T-cell (primary cell): ENCODE measurements at regions not wholly inside any gene's neighbourhood (a gene's known extent, or its start where the extent isn't known, plus 50 kb on each side); places are given as distances from the start of the nearest gene placed in this dataset.
"Not testable (repeated sequence)": the region's sequence is repeated elsewhere in the genome, so short reads cannot be mapped to it uniquely, and the experiment has no call there.

Experiments
- ATAC-seq, 4 experiments: fragments of 200-7000 bp in 3 of 4; fragments of 150-1000 bp in 1 of 4; cut with Tn5 transposase; replicated peaks in 1 of 4; 1 replicate in 3 of 4; 2 replicates in 1 of 4; pipeline ENCODE4 v1.10.0; 2021; ENCODE audit warnings: moderate library complexity in 3 of 4, mild to moderate bottlenecking in 2 of 4, moderate number of reproducible peaks in 1 of 4
- CTCF ChIA-PET, 2 donors: fragments of 300-600 bp; sonication (Branson Sonifier 250); formaldehyde crosslinking; loops; one replicate each; lab custom pipeline; 2022; ENCODE audit warnings: antibody characterized with exemption in 2 of 2; lab: Charles Lee
- POLR2A ChIA-PET, 2 donors: fragments of 300-600 bp; sonication (Branson Sonifier 250); formaldehyde crosslinking; loops; one replicate each; lab custom pipeline; 2022; ENCODE audit warnings: antibody characterized with exemption in 2 of 2; lab: Charles Lee
- DNase-seq, 35 experiments: peaks; one replicate each; pipeline versions ENCODE4 v3.0.0 to v3.0.0-alpha.2; 2013 to 2023
- H3K27ac ChIP-seq: one replicate; pipeline ENCODE4 v1.5.1; 2013; ENCODE audit warnings: low read length
- H3K27me3 ChIP-seq, 2 experiments: replicated peaks in 1 of 2; 1 replicate in 1 of 2; 2 replicates in 1 of 2; pipeline versions ENCODE4 v1.6.1 to v1.7.0; 2013; ENCODE audit warnings: low read length in 1 of 2, mixed read lengths in 1 of 2; ENCODE audit not compliant: control insufficient read depth in 2 of 2, insufficient read depth in 2 of 2; ENCODE audit errors: extremely low read depth in 1 of 2
- H3K36me3 ChIP-seq, 2 donors: 1 replicate in 1 of 2; 2 replicates in 1 of 2; pipeline versions ENCODE4 v1.6.1 to v1.7.0; 2013; ENCODE audit warnings: low read length in 1 of 2; ENCODE audit not compliant: control insufficient read depth in 2 of 2, insufficient read depth in 1 of 2; ENCODE audit errors: extremely low read depth in 1 of 2
- H3K4me1 ChIP-seq, 2 experiments: 1 replicate in 1 of 2; 2 replicates in 1 of 2; pipeline versions ENCODE4 v1.6.1 to v1.7.0; 2013; ENCODE audit warnings: low read length in 2 of 2, mixed read lengths in 1 of 2; ENCODE audit not compliant: insufficient read depth in 2 of 2, control insufficient read depth in 1 of 2; ENCODE audit errors: extremely low read depth in 1 of 2
- H3K4me3 ChIP-seq, 2 donors: 1 replicate in 1 of 2; 2 replicates in 1 of 2; pipeline versions ENCODE4 v1.5.1 to v1.7.0; 2013; ENCODE audit warnings: mild to moderate bottlenecking in 2 of 2, low read length in 1 of 2, moderate library complexity in 1 of 2; ENCODE audit not compliant: control insufficient read depth in 1 of 2; ENCODE audit errors: extremely low read depth in 1 of 2
- H3K9me3 ChIP-seq: 2 replicates; pipeline ENCODE4 v1.7.0; 2013
- H3K27ac Mint-ChIP-seq, 2 donors: one replicate each; pipeline ENCODE4 v1.8.0; 2020 to 2021; ENCODE audit warnings: mild to moderate bottlenecking in 2 of 2, mixed read lengths in 2 of 2
- H3K27me3 Mint-ChIP-seq, 2 donors: one replicate each; pipeline ENCODE4 v1.8.0; 2021 to 2022; ENCODE audit warnings: mixed read lengths in 2 of 2
- H3K36me3 Mint-ChIP-seq: one replicate; pipeline ENCODE4 v1.8.0; 2021; ENCODE audit warnings: mixed read lengths
- H3K4me1 Mint-ChIP-seq, 3 donors: one replicate each; pipeline ENCODE4 v1.8.0; 2020 to 2022; ENCODE audit warnings: mixed read lengths in 3 of 3, mild to moderate bottlenecking in 1 of 3
- H3K4me3 Mint-ChIP-seq, 3 donors: one replicate each; pipeline ENCODE4 v1.8.0; 2020 to 2022; ENCODE audit warnings: mild to moderate bottlenecking in 3 of 3, mixed read lengths in 3 of 3, moderate library complexity in 3 of 3
- H3K9me3 Mint-ChIP-seq, 3 donors: one replicate each; pipeline ENCODE4 v1.8.0; 2020 to 2022; ENCODE audit warnings: mixed read lengths in 3 of 3
- WGBS: methylation state at CpG from one replicate; pipeline ENCODE4 v1.1.5; 2013; ENCODE audit warnings: missing lambda C conversion rate; ENCODE audit not compliant: insufficient coverage; 5-methylcytosine and 5-hydroxymethylcytosine counted together

- H3K27me3 ChIP-seq, H3K27ac Mint-ChIP-seq, H3K4me3 ChIP-seq, H3K9me3 Mint-ChIP-seq, H3K9me3 ChIP-seq, H3K27me3 Mint-ChIP-seq, DNase-seq, H3K4me1 Mint-ChIP-seq, POLR2A ChIA-PET, CTCF ChIA-PET, H3K36me3 ChIP-seq, H3K4me1 ChIP-seq, H3K36me3 Mint-ChIP-seq, H3K4me3 Mint-ChIP-seq, H3K27ac ChIP-seq, ATAC-seq: not testable (repeated sequence)
- WGBS = no CpG with 5 or more reads among the region's 5 CpGs
Observed at GRCh38 chr19:30825505-30825904, 453.3 kb downstream of the ZNF536 start.

- ChIA-PET POLR2A (no interaction called here), CTCF (no interaction called here)
- DNase-seq (no peak), ATAC-seq (no peak)
- Mint-ChIP-seq H3K4me3 (no peak overlapping the region), H3K9me3 (peaks cover 4 to 9% (median 7%) of the 10 kb centered on the region in 3 donors), H3K36me3 (no peaks in the 10 kb centered on the region), H3K27ac (no peak overlapping the region), H3K4me1 (no peaks in the 10 kb centered on the region), H3K27me3 (peaks cover 4 to 7% of the 10 kb centered on the region in 2 donors)
- Histone ChIP-seq H3K4me1 (no peaks in the 10 kb centered on the region), H3K27ac (no peak overlapping the region), H3K4me3 (no peak overlapping the region), H3K36me3 (no peaks in the 10 kb centered on the region), H3K27me3 (no peaks in the 10 kb centered on the region), H3K9me3 (no peaks in the 10 kb centered on the region)
- WGBS = 100% methylated on average over 2 of the region's 2 CpGs
Observed at GRCh38 chr19:30824809-30825208, 452.6 kb downstream of the ZNF536 start.

- Mint-ChIP-seq H3K4me3 (no peak overlapping the region), H3K27me3 (peaks cover 16 to 32% of the 10 kb centered on the region in 2 donors), H3K27ac (no peak overlapping the region), H3K4me1 (no peaks in the 10 kb centered on the region), H3K9me3 (peaks cover 3 to 15% (median 8%) of the 10 kb centered on the region in 3 donors), H3K36me3 (no peaks in the 10 kb centered on the region)
- 50% methylated on average over 1 of the region's 3 CpGs for WGBS
- Histone ChIP-seq H3K9me3 (no peaks in the 10 kb centered on the region), H3K27me3 (peaks cover 0 to 6% of the 10 kb centered on the region in 2 experiments), H3K27ac (no peak overlapping the region), H3K36me3 (no peaks in the 10 kb centered on the region), H3K4me3 (no peak overlapping the region), H3K4me1 (no peaks in the 10 kb centered on the region)
- DNase-seq (no peak), ATAC-seq (no peak)
- ChIA-PET POLR2A (no interaction called here), CTCF (no interaction called here)
Observed at GRCh38 chr19:30817965-30818567, 445.9 kb downstream of the ZNF536 start.

- ATAC-seq (no peak), DNase-seq (no peak)
- peaks cover 3 to 15% (median 8%) of the 10 kb centered on the region in 3 donors for H3K9me3 Mint-ChIP-seq
- no peaks in the 10 kb centered on the region for H3K36me3 Mint-ChIP-seq
- Histone ChIP-seq H3K36me3 (no peaks in the 10 kb centered on the region), H3K27ac (no peak overlapping the region), H3K27me3 (peaks cover 0 to 6% of the 10 kb centered on the region in 2 experiments), H3K4me3 (no peak overlapping the region), H3K9me3 (no peaks in the 10 kb centered on the region), H3K4me1 (no peaks in the 10 kb centered on the region)
- CTCF ChIA-PET = no interaction called here
- no peak overlapping the region for H3K27ac Mint-ChIP-seq
- WGBS = 90% methylated on average over 11 of the region's 12 CpGs
- H3K4me3 Mint-ChIP-seq = no peak overlapping the region
- peaks cover 16 to 32% of the 10 kb centered on the region in 2 donors for H3K27me3 Mint-ChIP-seq
- no peaks in the 10 kb centered on the region for H3K4me1 Mint-ChIP-seq
- POLR2A ChIA-PET = no interaction called here
Observed at GRCh38 chr19:30817197-30817596, 445.0 kb downstream of the ZNF536 start.

GRCh38 chr19:30815889-30816580 lies 443.9 kb downstream of the ZNF536 start:
- H3K27ac Mint-ChIP-seq = no peak overlapping the region
- Histone ChIP-seq H3K9me3 (no peaks in the 10 kb centered on the region), H3K27me3 (peaks cover 0 to 6% of the 10 kb centered on the region in 2 experiments), H3K36me3 (no peaks in the 10 kb centered on the region), H3K4me3 (no peak overlapping the region), H3K4me1 (no peaks in the 10 kb centered on the region), H3K27ac (no peak overlapping the region)
- ATAC-seq (no peak), DNase-seq (no peak)
- H3K27me3 Mint-ChIP-seq = peaks cover 21 to 34% of the 10 kb centered on the region in 2 donors
- H3K36me3 Mint-ChIP-seq = no peaks in the 10 kb centered on the region
- H3K9me3 Mint-ChIP-seq = peaks cover 3 to 15% (median 8%) of the 10 kb centered on the region in 3 donors
- no peak overlapping the region for H3K4me3 Mint-ChIP-seq
- ChIA-PET POLR2A (no interaction called here), CTCF (no interaction called here)
- no peaks in the 10 kb centered on the region for H3K4me1 Mint-ChIP-seq

GRCh38 chr19:30812099-30812678 lies 440.0 kb downstream of the ZNF536 start:
- Mint-ChIP-seq H3K27ac (no peak overlapping the region), H3K9me3 (peaks cover 3 to 11% (median 8%) of the 10 kb centered on the region in 3 donors), H3K4me1 (no peaks in the 10 kb centered on the region), H3K4me3 (no peak overlapping the region), H3K27me3 (peaks cover 12 to 29% of the 10 kb centered on the region in 2 donors), H3K36me3 (no peaks in the 10 kb centered on the region)
- H3K27ac ChIP-seq = no peak overlapping the region
- DNase-seq (no peak), ATAC-seq (no peak)
- H3K27me3 ChIP-seq = peaks cover 0 to 3% of the 10 kb centered on the region in 2 experiments
- H3K4me1 ChIP-seq = no peaks in the 10 kb centered on the region
- H3K36me3 ChIP-seq = no peaks in the 10 kb centered on the region
- POLR2A ChIA-PET = no interaction called here
- H3K4me3 ChIP-seq = no peak overlapping the region
- no peaks in the 10 kb centered on the region for H3K9me3 ChIP-seq
- WGBS = 80% methylated on average over 1 of the region's 8 CpGs
- CTCF ChIA-PET = no interaction called here
